RCC 7860 (cell line): ENCODE measurements at regions not wholly inside any gene's neighbourhood (a gene's known extent, or its start where the extent isn't known, plus 50 kb on each side); places are given as distances from the start of the nearest gene placed in this dataset.
A peak's percentile ranks its signal among the peaks of the same experiment; 100 is the strongest.
"Not testable (repeated sequence)": the region's sequence is repeated elsewhere in the genome, so short reads cannot be mapped to it uniquely, and the experiment has no call there.

Experiments
- DNase-seq: peaks from one replicate; pipeline ENCODE4 v3.0.0-alpha.2; 2015; ENCODE audit warnings: low spot score
- FAIRE-seq: peaks from 2 replicates; lab custom pipeline; 2012; peaks lifted over from hg19 to GRCh38; lab: Jason Lieb, UNC

DNA sequence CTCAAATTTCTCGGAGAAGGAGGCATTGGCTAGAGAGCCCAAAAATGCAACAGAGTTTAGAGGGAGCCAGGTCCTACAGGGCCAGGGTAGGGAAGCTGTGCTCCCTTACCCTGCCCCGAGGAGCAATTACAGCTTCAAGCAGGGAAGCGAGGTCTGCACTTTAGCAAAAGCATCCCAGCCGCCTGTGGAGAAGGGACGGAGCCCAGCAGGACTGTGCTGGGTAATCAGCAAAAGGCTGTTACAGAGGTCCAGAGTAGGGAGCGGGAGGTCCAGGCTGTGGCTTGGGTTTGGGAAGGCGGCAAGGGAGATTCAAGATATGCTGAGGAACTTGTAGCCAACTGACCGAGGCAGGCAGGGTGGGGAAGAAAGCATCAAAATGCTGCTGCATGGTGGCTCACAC lies 162.6 kb downstream of the TMEM132E start:
- FAIRE-seq (no peak), DNase-seq (no peak)

DNA sequence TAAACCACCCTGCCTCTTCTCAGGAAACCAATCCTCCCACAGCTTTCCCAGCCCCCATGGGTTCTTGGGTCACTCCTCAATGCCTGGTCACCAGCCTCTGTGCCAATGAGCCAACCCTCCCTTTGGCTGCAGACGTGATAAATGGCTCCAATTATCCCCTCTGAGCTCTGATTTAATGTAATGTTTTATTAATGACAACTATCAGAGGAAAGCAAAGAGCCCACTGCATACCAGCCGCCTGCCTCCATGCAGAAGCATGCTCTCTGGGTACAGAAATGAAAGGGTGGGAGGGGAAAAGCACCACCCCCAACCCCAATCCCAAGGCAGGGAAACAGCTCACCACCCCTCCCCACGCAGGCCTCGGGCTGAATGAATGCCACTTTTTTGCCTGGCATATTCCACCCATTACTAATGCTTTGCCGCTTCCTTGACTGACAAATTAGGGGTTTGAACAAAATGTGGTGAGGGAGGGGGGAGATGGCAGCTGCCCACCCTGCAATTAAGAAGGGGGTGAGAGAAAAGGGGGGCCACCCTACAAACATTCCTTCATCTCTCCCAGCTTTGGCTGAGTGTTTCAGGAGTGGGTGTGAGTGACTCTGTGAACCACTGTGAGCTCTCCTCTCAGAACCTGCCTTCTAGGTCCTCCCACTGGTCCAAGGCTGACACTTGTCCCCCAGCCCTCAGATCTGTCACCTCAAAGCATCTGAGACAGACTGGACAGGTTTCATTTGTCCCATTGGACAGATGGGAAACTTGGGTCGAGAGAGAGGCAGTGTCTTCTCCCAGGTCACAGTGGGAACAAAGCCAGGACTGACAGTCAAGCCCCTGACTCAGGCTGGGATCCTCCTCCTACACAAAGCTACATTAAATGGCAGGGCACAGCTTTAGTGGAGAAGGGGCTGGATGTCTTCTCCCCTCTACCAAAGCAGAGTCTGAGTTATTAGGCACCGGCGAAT lies 161.5 kb downstream of the TMEM132E start:
- DNase-seq (no peak), FAIRE-seq (no peak)

DNA sequence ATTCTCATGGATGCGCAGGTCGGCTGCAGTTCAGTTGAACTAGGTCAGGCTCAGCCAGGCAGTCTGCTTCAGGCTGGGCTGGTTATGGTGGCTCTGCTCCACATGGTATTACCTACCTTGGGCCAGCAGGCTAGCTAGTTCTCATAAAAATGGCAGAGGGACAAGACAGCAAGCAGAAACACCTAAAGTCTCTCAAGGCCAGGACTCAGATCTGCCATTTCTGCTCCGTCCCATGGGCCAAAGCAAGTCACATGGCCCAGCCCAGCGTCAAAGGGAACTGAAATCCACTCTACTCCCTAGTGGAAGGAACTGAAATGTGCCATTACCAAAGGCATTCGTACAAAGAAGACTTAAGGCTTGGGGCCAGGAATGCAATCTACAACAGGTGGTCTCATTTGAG lies 160.0 kb downstream of the TMEM132E start:
- DNase-seq: no peak
- no peak for FAIRE-seq

- DNase-seq, FAIRE-seq: not testable (repeated sequence)
These were observed 158.3 kb downstream of the TMEM132E start for GRCh38 chr17:34737673-34738072.

DNA sequence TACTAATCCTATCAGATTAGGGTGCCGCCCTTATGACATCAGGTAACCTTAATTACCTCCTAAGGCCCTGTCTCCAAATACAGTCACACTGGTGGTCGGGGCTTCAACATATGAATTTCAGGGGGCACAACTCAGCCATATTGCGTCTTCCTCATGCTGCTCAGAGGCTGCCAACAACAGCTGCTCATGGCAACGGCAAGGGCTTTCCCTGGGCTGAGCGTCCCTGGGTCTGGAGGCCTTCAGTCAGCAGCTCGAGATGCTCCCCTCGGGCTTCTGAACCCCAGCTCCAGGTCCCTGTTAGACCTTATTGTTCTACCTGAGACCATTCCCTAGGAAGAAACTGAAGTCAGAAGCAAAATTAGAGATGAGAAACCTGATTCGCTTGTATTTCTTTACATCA lies 157.2 kb downstream of the TMEM132E start:
- FAIRE-seq: no peak

DNA sequence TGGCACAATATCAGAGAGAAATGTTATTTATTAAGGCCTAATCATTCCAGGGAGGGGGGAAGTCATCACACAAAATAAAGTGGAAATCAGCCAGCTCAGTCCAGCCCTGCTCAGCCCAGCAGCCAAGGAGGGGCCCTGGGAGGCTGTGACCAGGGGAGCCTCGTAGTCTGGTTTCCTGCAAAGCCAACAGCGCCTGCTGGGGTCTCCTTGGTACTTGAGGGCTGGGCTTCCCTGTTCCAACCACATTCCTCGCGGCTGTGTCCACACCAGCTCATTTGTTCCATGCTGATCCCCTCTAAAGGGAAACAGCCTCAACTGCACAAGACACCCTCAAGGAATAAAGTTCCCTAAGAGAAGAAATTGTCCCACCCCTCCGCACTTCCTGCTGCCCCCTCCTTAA lies 154.0 kb downstream of the TMEM132E start:
- DNase-seq (no peak), FAIRE-seq (no peak)

More for the DNA sequence above, 157.2 kb downstream of the TMEM132E start:
- no peak for DNase-seq

DNA sequence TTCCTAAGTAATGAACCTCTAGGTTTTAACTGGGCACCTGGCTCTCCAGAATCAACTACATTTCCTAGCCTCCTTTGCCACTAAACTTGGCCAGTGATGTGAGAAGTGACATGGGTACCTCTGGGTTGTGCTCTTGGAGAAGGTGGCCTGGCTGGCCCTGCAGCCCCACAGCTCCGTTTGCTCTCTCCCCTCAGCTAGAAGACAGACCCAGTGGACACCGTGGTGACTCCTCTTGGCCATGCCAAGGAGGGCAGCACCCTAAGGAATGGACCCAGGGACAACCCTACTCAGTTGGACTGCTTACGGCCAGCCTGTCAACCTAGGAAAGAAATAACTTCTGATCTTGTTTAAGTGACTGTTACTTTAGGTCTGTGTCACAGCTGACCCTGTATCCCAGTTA lies 151.4 kb downstream of the TMEM132E start:
- no peak for FAIRE-seq
- DNase-seq: no peak

GRCh38 chr17:34728771-34729310 lies 149.5 kb downstream of the TMEM132E start:
- FAIRE-seq: no peak
- no peak for DNase-seq

GRCh38 chr17:34727601-34728000 lies 148.2 kb downstream of the TMEM132E start:
- no peak for DNase-seq
- no peak for FAIRE-seq

GRCh38 chr17:34726536-34727384 lies 147.4 kb downstream of the TMEM132E start:
- DNase-seq (no peak), FAIRE-seq (no peak)

DNA sequence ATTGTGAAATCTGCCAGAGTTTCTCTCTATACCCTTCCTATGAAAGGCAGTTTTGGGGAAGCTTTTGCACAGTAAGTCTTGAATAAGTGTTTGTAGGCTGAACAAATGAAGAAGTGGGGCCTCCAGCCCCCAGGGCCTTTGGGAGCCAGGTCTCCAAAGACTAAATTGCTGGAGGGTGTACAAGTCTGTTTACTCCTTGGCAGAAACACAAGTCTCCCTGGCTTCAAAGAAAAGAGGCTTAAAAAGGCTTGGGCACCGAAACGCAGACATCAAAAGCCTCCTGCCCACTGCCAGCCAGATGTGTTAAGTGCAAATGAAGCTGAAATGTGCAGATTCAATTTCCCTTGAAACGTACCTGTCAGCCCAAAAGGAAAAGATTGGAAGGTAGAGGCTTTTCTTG lies 146.3 kb downstream of the TMEM132E start:
- FAIRE-seq (no peak), DNase-seq (no peak)

- no peak for FAIRE-seq
- no peak for DNase-seq
These were observed 145.6 kb downstream of the TMEM132E start for GRCh38 chr17:34725008-34725407.

DNA sequence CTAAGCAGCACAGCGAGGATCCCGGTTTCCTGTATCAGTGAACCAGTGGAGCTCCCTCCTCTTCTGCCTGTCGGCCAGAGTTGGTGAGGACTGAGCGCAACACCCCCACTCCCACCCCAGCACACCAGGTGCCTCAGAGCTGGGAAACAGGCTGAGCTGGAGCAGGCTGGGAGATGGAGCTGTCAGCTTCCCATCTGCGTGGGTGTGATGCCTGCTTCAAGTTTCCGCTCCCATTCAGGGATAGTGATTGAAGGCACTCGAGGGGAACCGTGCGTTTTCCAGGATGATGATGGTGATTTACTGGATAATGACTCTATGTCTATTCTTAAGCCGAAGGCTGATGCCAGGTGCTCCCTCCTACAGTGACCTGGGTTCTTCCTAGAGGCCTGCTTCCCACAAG lies 144.5 kb downstream of the TMEM132E start:
- DNase-seq (no peak), FAIRE-seq (no peak)

- FAIRE-seq (no peak), DNase-seq (peak; percentile 52)
These were observed 141.9 kb downstream of the TMEM132E start for GRCh38 chr17:34721326-34721725.

- FAIRE-seq (no peak), DNase-seq (peak; percentile 66)
These were observed 141.4 kb downstream of the TMEM132E start for GRCh38 chr17:34720760-34721159.

DNA sequence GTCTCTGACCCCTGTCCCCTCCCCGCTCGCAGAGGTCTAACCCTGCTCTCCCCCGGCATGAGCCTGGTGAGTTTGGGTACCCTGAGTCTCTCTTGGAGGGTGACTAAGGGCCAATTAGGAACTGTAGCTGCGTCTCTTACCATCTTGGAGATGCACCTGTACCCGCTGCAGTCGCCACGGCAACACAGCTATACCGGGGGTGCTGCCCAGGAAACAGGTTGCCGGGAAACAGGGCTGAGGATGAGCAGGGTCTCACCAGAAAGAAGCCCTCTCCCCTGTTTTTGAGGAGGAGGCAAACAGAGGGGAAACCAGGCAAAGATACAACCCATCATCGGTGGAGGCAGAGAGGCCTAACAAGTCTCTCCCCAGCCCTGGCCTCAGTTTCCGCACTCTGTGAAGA lies 140.2 kb downstream of the TMEM132E start:
- no peak for DNase-seq
- FAIRE-seq: no peak

DNA sequence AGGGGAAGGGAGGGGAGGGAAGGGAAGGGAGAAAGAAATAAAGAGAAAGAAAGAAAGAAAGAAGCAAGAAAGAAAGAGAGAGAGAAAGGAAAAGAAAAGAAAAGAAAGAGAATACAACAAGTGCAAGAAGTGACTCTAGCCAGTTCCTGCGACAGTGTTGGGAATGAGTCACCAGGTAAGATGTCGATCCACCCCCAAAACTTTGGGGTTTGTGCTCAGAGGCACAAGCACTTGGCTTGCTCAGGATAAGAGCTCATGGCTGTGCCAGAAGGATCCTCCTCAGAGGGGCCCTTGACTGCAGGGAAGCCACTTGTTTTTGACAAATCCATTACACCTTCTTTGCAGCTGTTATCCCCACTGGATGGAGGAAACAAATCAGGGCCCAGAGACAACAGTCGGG lies 137.7 kb downstream of the TMEM132E start:
- FAIRE-seq (no peak), DNase-seq (no peak)

DNA sequence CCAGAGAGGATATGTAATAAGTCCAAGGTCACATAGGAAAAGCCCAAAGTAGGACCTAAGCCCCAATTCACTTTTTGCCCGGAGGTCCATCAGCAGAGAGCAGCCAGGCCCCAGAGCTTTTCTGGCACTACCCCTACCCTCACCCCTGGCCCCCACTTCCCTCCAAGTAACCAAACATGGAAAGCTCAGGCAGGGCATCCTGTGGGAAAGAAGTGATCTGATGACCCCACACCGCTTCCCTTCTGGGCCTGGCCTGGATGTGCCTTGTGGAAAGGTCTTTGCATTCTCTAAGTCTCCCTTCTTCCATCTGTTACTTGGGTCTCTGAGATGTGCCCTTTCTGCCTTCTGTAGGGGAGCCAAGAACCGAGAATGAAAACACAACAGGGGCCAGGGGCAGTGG lies 136.9 kb downstream of the TMEM132E start:
- FAIRE-seq: no peak
- no peak for DNase-seq

GRCh38 chr17:34715504-34715903 lies 136.1 kb downstream of the TMEM132E start:
- DNase-seq: no peak
- FAIRE-seq: no peak

GRCh38 chr17:34714475-34715410 lies 135.4 kb downstream of the TMEM132E start:
- DNase-seq (no peak), FAIRE-seq (no peak)
